ENCODE measurements at regions not wholly inside any gene's neighbourhood (a gene's known extent, or its start where the extent isn't known, plus 50 kb on each side); places are given as distances from the start of the nearest gene placed in this dataset.

GRCh38 chr13:50123515-50123861, 108.2 kb downstream of the KCNRG start:
- no peak for ATAC-seq
- Mint-ChIP-seq H3K9me3 (no peaks in the 10 kb centered on the region), H3K4me1 (peaks cover 52% of the 10 kb centered on the region), H3K27ac (peak overlapping the region; percentile 87), H3K4me3 (peak overlapping the region; percentile 81), H3K36me3 (peaks cover 45% of the 10 kb centered on the region)
- DNase-seq (ENCODE audit: low spot score in 2 of 2): no peak

GRCh38 chr13:50123862-50124535, 108.8 kb downstream of the KCNRG start:
- Mint-ChIP-seq H3K9me3 (no peaks in the 10 kb centered on the region), H3K4me3 (peak overlapping the region; percentile 81), H3K4me1 (peaks cover 57% of the 10 kb centered on the region), H3K36me3 (peaks cover 49% of the 10 kb centered on the region), H3K27ac (peak overlapping the region; percentile 87)
- ATAC-seq (peak; percentile 81), DNase-seq (ENCODE audit: low spot score in 2 of 2) (peak in 1 of 2 donors; percentile 95)

GRCh38 chr13:50124536-50125303, 109.5 kb downstream of the KCNRG start:
- DNase-seq (ENCODE audit: low spot score in 2 of 2): peak in 1 of 2 donors; percentile 82
- Mint-ChIP-seq H3K27ac (peak overlapping the region; percentile 87), H3K36me3 (peaks cover 54% of the 10 kb centered on the region), H3K4me3 (peak overlapping the region; percentile 81), H3K9me3 (no peaks in the 10 kb centered on the region), H3K4me1 (peaks cover 64% of the 10 kb centered on the region)
- ATAC-seq: peak; percentile 69

- Mint-ChIP-seq H3K36me3 (peaks cover 54% of the 10 kb centered on the region), H3K9me3 (no peaks in the 10 kb centered on the region), H3K4me1 (peaks cover 69% of the 10 kb centered on the region), H3K27ac (peak overlapping the region; percentile 87), H3K4me3 (peak overlapping the region; percentile 81)
- ATAC-seq: peak; percentile 3
- DNase-seq (ENCODE audit: low spot score in 2 of 2): peak in 1 of 2 donors; percentile 49
These were observed 110.0 kb downstream of the KCNRG start for GRCh38 chr13:50125304-50125553.

- no peaks in the 10 kb centered on the region for H3K9me3 Mint-ChIP-seq
- H3K4me3 Mint-ChIP-seq: peak overlapping the region; percentile 81
- peaks cover 69% of the 10 kb centered on the region for H3K4me1 Mint-ChIP-seq
- ATAC-seq (peak; percentile 25), DNase-seq (ENCODE audit: low spot score in 2 of 2) (peak; percentile 49 to 79)
- H3K36me3 Mint-ChIP-seq: peaks cover 54% of the 10 kb centered on the region
- peak overlapping the region; percentile 87 for H3K27ac Mint-ChIP-seq
These were observed 110.5 kb downstream of the KCNRG start for GRCh38 chr13:50125554-50126262.

GRCh38 chr13:50126263-50126992, 111.2 kb downstream of the KCNRG start:
- ATAC-seq (no peak), DNase-seq (ENCODE audit: low spot score in 2 of 2) (no peak)
- no peaks in the 10 kb centered on the region for H3K9me3 Mint-ChIP-seq
- H3K27ac Mint-ChIP-seq: peak overlapping the region; percentile 87
- H3K4me3 Mint-ChIP-seq: peak overlapping the region; percentile 81
- peaks cover 55% of the 10 kb centered on the region for H3K36me3 Mint-ChIP-seq
- peaks cover 73% of the 10 kb centered on the region for H3K4me1 Mint-ChIP-seq

GRCh38 chr13:50126993-50127725, 111.9 kb downstream of the KCNRG start:
- Mint-ChIP-seq H3K9me3 (no peaks in the 10 kb centered on the region), H3K36me3 (peaks cover 49% of the 10 kb centered on the region), H3K27ac (peak overlapping the region; percentile 78), H3K4me1 (peaks cover 75% of the 10 kb centered on the region), H3K4me3 (peak overlapping the region; percentile 81)
- ATAC-seq (no peak), DNase-seq (ENCODE audit: low spot score in 2 of 2) (no peak)

- no peak for DNase-seq (ENCODE audit: low spot score in 2 of 2)
- peaks cover 43% of the 10 kb centered on the region for H3K36me3 Mint-ChIP-seq
- peak overlapping the region; percentile 78 for H3K27ac Mint-ChIP-seq
- peaks cover 75% of the 10 kb centered on the region for H3K4me1 Mint-ChIP-seq
- no peaks in the 10 kb centered on the region for H3K9me3 Mint-ChIP-seq
- H3K4me3 Mint-ChIP-seq: peak overlapping the region; percentile 81
- ATAC-seq: no peak
These were observed 112.6 kb downstream of the KCNRG start for GRCh38 chr13:50127726-50128291.

GRCh38 chr13:50128428-50128931, 113.2 kb downstream of the KCNRG start:
- Mint-ChIP-seq H3K4me3 (peak overlapping the region; percentile 81), H3K36me3 (peaks cover 39% of the 10 kb centered on the region), H3K9me3 (no peaks in the 10 kb centered on the region), H3K4me1 (peaks cover 69% of the 10 kb centered on the region), H3K27ac (peak overlapping the region; percentile 86)
- DNase-seq (ENCODE audit: low spot score in 2 of 2) (no peak), ATAC-seq (no peak)

- ATAC-seq: peak; percentile 11
- Mint-ChIP-seq H3K27ac (peak overlapping the region; percentile 86), H3K9me3 (no peaks in the 10 kb centered on the region), H3K4me3 (peak overlapping the region; percentile 81), H3K36me3 (peaks cover 32% of the 10 kb centered on the region), H3K4me1 (peaks cover 65% of the 10 kb centered on the region)
- DNase-seq (ENCODE audit: low spot score in 2 of 2): no peak
These were observed 113.9 kb downstream of the KCNRG start for GRCh38 chr13:50129081-50129705.

- Mint-ChIP-seq H3K9me3 (no peaks in the 10 kb centered on the region), H3K36me3 (peaks cover 26% of the 10 kb centered on the region), H3K4me3 (peak overlapping the region; percentile 81), H3K4me1 (peaks cover 65% of the 10 kb centered on the region), H3K27ac (peak overlapping the region; percentile 86)
- DNase-seq (ENCODE audit: low spot score in 2 of 2): no peak
- ATAC-seq: no peak
These were observed 114.5 kb downstream of the KCNRG start for GRCh38 chr13:50129706-50130122.

GRCh38 chr13:50130123-50130946, 115.1 kb downstream of the KCNRG start:
- peak overlapping the region; percentile 81 for H3K4me3 Mint-ChIP-seq
- peaks cover 65% of the 10 kb centered on the region for H3K4me1 Mint-ChIP-seq
- H3K36me3 Mint-ChIP-seq: peaks cover 20% of the 10 kb centered on the region
- DNase-seq (ENCODE audit: low spot score in 2 of 2): peak in 1 of 2 donors; percentile 31
- H3K27ac Mint-ChIP-seq: no peak overlapping the region
- ATAC-seq: peak; percentile 33
- H3K9me3 Mint-ChIP-seq: no peaks in the 10 kb centered on the region

All from stimulated activated effector memory CD8-positive, alpha-beta T cell treated with anti-CD3 and anti-CD28 coated beads, Interleukin-12 subunit alpha, Interleukin-12 subunit beta, amount 100 ng/mL, for 72 hours (primary cell).